ENCODE measurements at regions not wholly inside any gene's neighbourhood (a gene's known extent, or its start where the extent isn't known, plus 50 kb on each side); places are given as distances from the start of the nearest gene placed in this dataset.
"Not testable (repeated sequence)": the region's sequence is repeated elsewhere in the genome, so short reads cannot be mapped to it uniquely, and the experiment has no call there.

GRCh38 chr16:29274055-29275035, 132.2 kb downstream of the NPIPB11 start:
- not testable (repeated sequence) for DNase-seq (ENCODE audit: low read depth, low spot score)

- DNase-seq (ENCODE audit: low read depth, low spot score), result not testable (repeated sequence)
Measured at GRCh38 chr16:29273298-29274054, 133.0 kb downstream of the NPIPB11 start.

GRCh38 chr16:29271721-29272675, 134.5 kb downstream of the NPIPB11 start:
- DNase-seq (ENCODE audit: low read depth, low spot score), result peak; percentile 60

GRCh38 chr16:29270923-29271322, 135.6 kb downstream of the NPIPB11 start:
- not testable (repeated sequence) for DNase-seq (ENCODE audit: low read depth, low spot score)

GRCh38 chr16:29270033-29270432, 136.5 kb downstream of the NPIPB11 start:
- not testable (repeated sequence) for DNase-seq (ENCODE audit: low read depth, low spot score)

GRCh38 chr16:29269192-29269811, 137.2 kb downstream of the NPIPB11 start:
- DNase-seq (ENCODE audit: low read depth, low spot score), result peak; percentile 61

- DNase-seq (ENCODE audit: low read depth, low spot score), result not testable (repeated sequence)
Measured at GRCh38 chr16:29268785-29269191, 137.7 kb downstream of the NPIPB11 start.

GRCh38 chr16:29268348-29268747, 138.2 kb downstream of the NPIPB11 start:
- DNase-seq (ENCODE audit: low read depth, low spot score), result not testable (repeated sequence)

- not testable (repeated sequence) for DNase-seq (ENCODE audit: low read depth, low spot score)
Measured at GRCh38 chr16:29267891-29268290, 138.6 kb downstream of the NPIPB11 start.

GRCh38 chr16:29267055-29267619, 139.4 kb downstream of the NPIPB11 start:
- DNase-seq (ENCODE audit: low read depth, low spot score), result not testable (repeated sequence)

- not testable (repeated sequence) for DNase-seq (ENCODE audit: low read depth, low spot score)
Measured at GRCh38 chr16:29266612-29267011, 139.9 kb downstream of the NPIPB11 start.

- DNase-seq (ENCODE audit: low read depth, low spot score), result peak; percentile 96
Measured at GRCh38 chr16:29265255-29265853, 141.2 kb downstream of the NPIPB11 start.

GRCh38 chr16:29264080-29264837, 142.3 kb downstream of the NPIPB11 start:
- DNase-seq (ENCODE audit: low read depth, low spot score), result not testable (repeated sequence)

- DNase-seq (ENCODE audit: low read depth, low spot score), result not testable (repeated sequence)
Measured at GRCh38 chr16:29262725-29263124, 143.8 kb downstream of the NPIPB11 start.

- DNase-seq (ENCODE audit: low read depth, low spot score), result not testable (repeated sequence)
Measured at GRCh38 chr16:29261427-29262248, 144.9 kb downstream of the NPIPB11 start.

GRCh38 chr16:29260683-29261426, 145.7 kb downstream of the NPIPB11 start:
- DNase-seq (ENCODE audit: low read depth, low spot score), result not testable (repeated sequence)
